ENCODE measurements at regions not wholly inside any gene's neighbourhood (a gene's known extent, or its start where the extent isn't known, plus 50 kb on each side); places are given as distances from the start of the nearest gene placed in this dataset.

DNA sequence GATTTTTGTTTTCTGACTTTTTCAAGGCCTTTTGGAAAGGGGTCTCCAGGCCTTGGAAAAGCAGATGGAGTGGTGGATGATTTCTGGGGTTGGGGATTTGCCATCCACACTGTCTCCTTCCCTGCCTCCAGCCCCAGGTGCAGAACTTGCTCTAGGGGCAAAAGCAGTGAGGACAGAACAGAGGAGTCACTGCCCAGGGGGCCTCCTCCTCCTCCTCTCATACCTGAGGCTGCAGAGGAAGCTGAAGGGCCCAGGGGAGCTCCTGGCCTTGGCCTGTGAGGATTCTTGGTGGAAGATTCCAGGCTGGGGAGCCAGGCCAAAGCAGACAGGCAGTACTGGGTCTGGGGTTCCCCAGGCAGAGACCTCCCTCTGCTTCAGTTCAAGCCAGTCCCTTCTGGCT, 52.3 kb upstream of the URI1 start:
- H3K79me2 ChIP-seq (ENCODE audit: control insufficient read depth, insufficient read depth, low read length): no peaks in the 10 kb centered on the region
- dilution Hi-C loops (cut with MboI; ENCODE audit: extremely low pct_ligation_motif_present, low sequenced_read_pairs): no loop called here
- no peak for FAIRE-seq

DNA sequence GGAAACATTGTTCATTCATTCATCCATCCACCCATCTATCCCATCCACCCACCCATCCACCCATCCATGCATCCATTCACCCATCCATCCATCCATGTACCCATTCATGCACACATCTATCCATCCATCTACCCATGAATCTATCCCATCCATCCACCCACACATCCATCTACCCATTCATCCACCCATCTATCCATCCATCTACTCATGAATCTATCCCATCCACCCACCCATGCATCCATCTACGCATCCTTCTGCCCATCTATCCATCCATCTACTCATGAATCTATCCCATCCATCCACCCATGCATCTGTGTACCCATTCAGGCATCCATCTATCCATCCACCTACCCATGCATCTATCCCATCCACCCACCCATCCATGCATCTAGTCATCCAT, 51.6 kb upstream of the URI1 start:
- no peaks in the 10 kb centered on the region for H3K79me2 ChIP-seq (ENCODE audit: control insufficient read depth, insufficient read depth, low read length)
- H3K36me3 ChIP-seq (ENCODE audit: control insufficient read depth in 2 of 2, extremely low read depth in 1 of 2, insufficient read depth in 2 of 2, low read length in 2 of 2): no peaks in the 10 kb centered on the region
- H3K9me3 ChIP-seq (ENCODE audit: control insufficient read depth, low read depth, low read length): no peaks in the 10 kb centered on the region
- dilution Hi-C loops (cut with MboI; ENCODE audit: extremely low pct_ligation_motif_present, low sequenced_read_pairs): no loop called here
- DNase-seq (ENCODE audit: low read depth, low spot score) (no peak), FAIRE-seq (no peak)
- H3K9ac ChIP-seq (ENCODE audit: control insufficient read depth, extremely low read depth, insufficient read depth, low read length): no peak overlapping the region
- H3K4me3 ChIP-seq (ENCODE audit: control insufficient read depth in 2 of 3, extremely low read depth in 1 of 3, insufficient read depth in 2 of 3, low read depth in 1 of 3, low read length in 3 of 3): no peak overlapping the region
- H3K27ac ChIP-seq (ENCODE audit: control insufficient read depth, insufficient read depth, low read length): no peak overlapping the region
- H2AFZ ChIP-seq (ENCODE audit: control insufficient read depth, low read length): no peak overlapping the region
- no peaks in the 10 kb centered on the region for H3K9me1 ChIP-seq (ENCODE audit: control insufficient read depth, extremely low read depth, insufficient read depth, low read length)
- H3K27me3 ChIP-seq (ENCODE audit: control insufficient read depth, extremely low read depth, insufficient read depth, low read length): no peaks in the 10 kb centered on the region
- TF ChIP-seq, protein P1, sequence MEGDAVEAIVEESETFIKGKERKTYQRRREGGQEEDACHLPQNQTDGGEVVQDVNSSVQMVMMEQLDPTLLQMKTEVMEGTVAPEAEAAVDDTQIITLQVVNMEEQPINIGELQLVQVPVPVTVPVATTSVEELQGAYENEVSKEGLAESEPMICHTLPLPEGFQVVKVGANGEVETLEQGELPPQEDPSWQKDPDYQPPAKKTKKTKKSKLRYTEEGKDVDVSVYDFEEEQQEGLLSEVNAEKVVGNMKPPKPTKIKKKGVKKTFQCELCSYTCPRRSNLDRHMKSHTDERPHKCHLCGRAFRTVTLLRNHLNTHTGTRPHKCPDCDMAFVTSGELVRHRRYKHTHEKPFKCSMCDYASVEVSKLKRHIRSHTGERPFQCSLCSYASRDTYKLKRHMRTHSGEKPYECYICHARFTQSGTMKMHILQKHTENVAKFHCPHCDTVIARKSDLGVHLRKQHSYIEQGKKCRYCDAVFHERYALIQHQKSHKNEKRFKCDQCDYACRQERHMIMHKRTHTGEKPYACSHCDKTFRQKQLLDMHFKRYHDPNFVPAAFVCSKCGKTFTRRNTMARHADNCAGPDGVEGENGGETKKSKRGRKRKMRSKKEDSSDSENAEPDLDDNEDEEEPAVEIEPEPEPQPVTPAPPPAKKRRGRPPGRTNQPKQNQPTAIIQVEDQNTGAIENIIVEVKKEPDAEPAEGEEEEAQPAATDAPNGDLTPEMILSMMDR (optimal IDR thresholded peaks at IDR 0.05 in 1 of 3, IDR thresholded peaks at IDR 0.05 in 1 of 3, conservative IDR thresholded peaks at IDR 0.05 in 1 of 3; ENCODE audit: extremely low read depth in 1 of 3, insufficient read depth in 2 of 3, low read length in 3 of 3): no peak
- TF ChIP-seq EZH2 (IDR thresholded peaks at IDR 0.05; ENCODE audit: low read length): no peak
- no peak overlapping the region for H3K4me2 ChIP-seq (ENCODE audit: control insufficient read depth, extremely low read depth, insufficient read depth, low read depth, low read length)
- no peaks in the 10 kb centered on the region for H4K20me1 ChIP-seq (ENCODE audit: control insufficient read depth, extremely low read depth, insufficient read depth, low read length)
- no peaks in the 10 kb centered on the region for H3K4me1 ChIP-seq (ENCODE audit: control insufficient read depth, extremely low read depth, insufficient read depth, low read length)

More for the DNA sequence above, 52.3 kb upstream of the URI1 start:
- Histone ChIP-seq H3K36me3 (ENCODE audit: control insufficient read depth in 2 of 2, extremely low read depth in 1 of 2, insufficient read depth in 2 of 2, low read length in 2 of 2) (no peaks in the 10 kb centered on the region), H3K4me1 (ENCODE audit: control insufficient read depth, extremely low read depth, insufficient read depth, low read length) (no peaks in the 10 kb centered on the region), H3K9me1 (ENCODE audit: control insufficient read depth, extremely low read depth, insufficient read depth, low read length) (no peaks in the 10 kb centered on the region), H3K4me2 (ENCODE audit: control insufficient read depth, extremely low read depth, insufficient read depth, low read depth, low read length) (no peak overlapping the region), H3K9ac (ENCODE audit: control insufficient read depth, extremely low read depth, insufficient read depth, low read length) (no peak overlapping the region), H3K27me3 (ENCODE audit: control insufficient read depth, extremely low read depth, insufficient read depth, low read length) (no peaks in the 10 kb centered on the region), H3K9me3 (ENCODE audit: control insufficient read depth, low read depth, low read length) (no peaks in the 10 kb centered on the region), H4K20me1 (ENCODE audit: control insufficient read depth, extremely low read depth, insufficient read depth, low read length) (no peaks in the 10 kb centered on the region), H3K27ac (ENCODE audit: control insufficient read depth, insufficient read depth, low read length) (no peak overlapping the region), H3K4me3 (ENCODE audit: control insufficient read depth in 2 of 3, extremely low read depth in 1 of 3, insufficient read depth in 2 of 3, low read depth in 1 of 3, low read length in 3 of 3) (no peak overlapping the region), H2AFZ (ENCODE audit: control insufficient read depth, low read length) (no peak overlapping the region)
- TF ChIP-seq, protein P1 (optimal IDR thresholded peaks at IDR 0.05 in 1 of 3, IDR thresholded peaks at IDR 0.05 in 1 of 3, conservative IDR thresholded peaks at IDR 0.05 in 1 of 3; ENCODE audit: extremely low read depth in 1 of 3, insufficient read depth in 2 of 3, low read length in 3 of 3): no peak
- TF ChIP-seq EZH2 (IDR thresholded peaks at IDR 0.05; ENCODE audit: low read length): no peak
- DNase-seq (ENCODE audit: low read depth, low spot score): no peak

Data from keratinocyte (primary cell).